ENCODE measurements at regions not wholly inside any gene's neighbourhood (a gene's known extent, or its start where the extent isn't known, plus 50 kb on each side); places are given as distances from the start of the nearest gene placed in this dataset.

DNA sequence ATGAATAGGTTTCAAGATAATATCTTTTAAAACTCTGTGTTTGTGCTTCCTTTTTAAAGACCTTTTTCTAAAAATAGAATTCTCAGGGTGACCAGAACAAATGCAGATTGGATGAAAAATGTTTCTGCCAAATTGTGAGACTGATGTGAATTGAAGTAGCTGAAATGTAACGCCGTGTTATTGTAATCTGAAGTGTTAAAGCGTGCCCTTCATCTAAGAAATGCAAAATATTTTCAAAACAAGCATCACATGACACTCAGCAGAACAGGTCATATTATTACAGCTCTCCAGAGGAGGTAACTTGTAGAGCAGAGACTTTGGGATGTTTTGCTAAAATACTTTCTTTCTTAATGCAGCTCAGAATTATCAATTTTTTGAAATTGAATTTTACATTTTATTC, 90.0 kb upstream of the PLEKHA5 start:
- TF ChIP-seq PATZ1 (CRISPR knock-in tag; IDR thresholded peaks at IDR 0.05; ENCODE audit: borderline replicate concordance) (no peak), TOX (CRISPR knock-in tag; IDR thresholded peaks at IDR 0.05; ENCODE audit: borderline replicate concordance) (no peak), RARB (CRISPR knock-in tag; IDR thresholded peaks at IDR 0.05) (no peak), TCF4 (CRISPR knock-in tag; IDR thresholded peaks at IDR 0.05; ENCODE audit: borderline replicate concordance) (no peak), POU6F1 (CRISPR knock-in tag; IDR thresholded peaks at IDR 0.05; ENCODE audit: borderline replicate concordance, low read depth) (no peak), GLIS3 (CRISPR knock-in tag; IDR thresholded peaks at IDR 0.05) (no peak), ZFP30 (CRISPR knock-in tag; IDR thresholded peaks at IDR 0.05) (no peak), ZNF8 (CRISPR knock-in tag; IDR thresholded peaks at IDR 0.05) (no peak), TSHZ2 (CRISPR knock-in tag; IDR thresholded peaks at IDR 0.05) (no peak), ARNTL (CRISPR knock-in tag; IDR thresholded peaks at IDR 0.05; ENCODE audit: borderline replicate concordance, low read depth) (no peak), BACH2 (CRISPR knock-in tag; IDR thresholded peaks at IDR 0.05; ENCODE audit: borderline replicate concordance) (no peak), ZC3H10 (CRISPR knock-in tag; IDR thresholded peaks at IDR 0.05) (no peak), ZNF565 (CRISPR knock-in tag; conservative IDR thresholded peaks at IDR 0.05; ENCODE audit: low read depth) (no peak), CSDC2 (CRISPR knock-in tag; IDR thresholded peaks at IDR 0.05) (no peak), ZNF70 (CRISPR knock-in tag; IDR thresholded peaks at IDR 0.05) (no peak), CREB5 (CRISPR knock-in tag; IDR thresholded peaks at IDR 0.05; ENCODE audit: low read depth) (no peak)
- TF ChIP-seq, protein P1, sequence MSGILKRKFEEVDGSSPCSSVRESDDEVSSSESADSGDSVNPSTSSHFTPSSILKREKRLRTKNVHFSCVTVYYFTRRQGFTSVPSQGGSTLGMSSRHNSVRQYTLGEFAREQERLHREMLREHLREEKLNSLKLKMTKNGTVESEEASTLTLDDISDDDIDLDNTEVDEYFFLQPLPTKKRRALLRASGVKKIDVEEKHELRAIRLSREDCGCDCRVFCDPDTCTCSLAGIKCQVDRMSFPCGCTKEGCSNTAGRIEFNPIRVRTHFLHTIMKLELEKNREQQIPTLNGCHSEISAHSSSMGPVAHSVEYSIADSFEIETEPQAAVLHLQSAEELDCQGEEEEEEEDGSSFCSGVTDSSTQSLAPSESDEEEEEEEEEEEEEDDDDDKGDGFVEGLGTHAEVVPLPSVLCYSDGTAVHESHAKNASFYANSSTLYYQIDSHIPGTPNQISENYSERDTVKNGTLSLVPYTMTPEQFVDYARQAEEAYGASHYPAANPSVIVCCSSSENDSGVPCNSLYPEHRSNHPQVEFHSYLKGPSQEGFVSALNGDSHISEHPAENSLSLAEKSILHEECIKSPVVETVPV (CRISPR knock-in tag; IDR thresholded peaks at IDR 0.05): no peak
- ATAC-seq: no peak

GRCh38 chr12:19042221-19042620, 87.3 kb upstream of the PLEKHA5 start:
- TF ChIP-seq POU6F1 (CRISPR knock-in tag; IDR thresholded peaks at IDR 0.05; ENCODE audit: borderline replicate concordance, low read depth) (no peak), RARB (CRISPR knock-in tag; IDR thresholded peaks at IDR 0.05) (no peak), ESRRG (CRISPR knock-in tag; IDR thresholded peaks at IDR 0.05) (no peak), GLIS3 (CRISPR knock-in tag; IDR thresholded peaks at IDR 0.05) (no peak), ZNF8 (CRISPR knock-in tag; IDR thresholded peaks at IDR 0.05) (no peak), OSR1 (CRISPR knock-in tag; IDR thresholded peaks at IDR 0.05) (no peak)
- no peak for ATAC-seq

- no peak for TF ChIP-seq RARB (CRISPR knock-in tag; IDR thresholded peaks at IDR 0.05)
- no peak for TF ChIP-seq ZNF565 (CRISPR knock-in tag; conservative IDR thresholded peaks at IDR 0.05; ENCODE audit: low read depth)
- TF ChIP-seq POU6F1 (CRISPR knock-in tag; IDR thresholded peaks at IDR 0.05; ENCODE audit: borderline replicate concordance, low read depth): no peak
- TF ChIP-seq ZNF70 (CRISPR knock-in tag; IDR thresholded peaks at IDR 0.05): no peak
- no peak for TF ChIP-seq ZFP30 (CRISPR knock-in tag; IDR thresholded peaks at IDR 0.05)
- TF ChIP-seq CSDC2 (CRISPR knock-in tag; IDR thresholded peaks at IDR 0.05): no peak
- no peak for ATAC-seq
Observed at GRCh38 chr12:19044430-19044829, 85.1 kb upstream of the PLEKHA5 start.
